ENCODE measurements at regions not wholly inside any gene's neighbourhood (a gene's known extent, or its start where the extent isn't known, plus 50 kb on each side); places are given as distances from the start of the nearest gene placed in this dataset.

GRCh38 chr5:158099571-158100105 is 240.7 kb upstream of the CLINT1 start:
- H3K79me2 ChIP-seq (ENCODE audit: insufficient read depth, low read depth, low read length): no peaks in the 10 kb centered on the region
- intact Hi-C loops (cut with micrococcal nuclease; ENCODE audit: unreplicated experiment): no loop called here
- no peak overlapping the region for H3K4me3 ChIP-seq (ENCODE audit: low read depth, low read length, poor library complexity, severe bottlenecking)
- H2AFZ ChIP-seq (ENCODE audit: low read length): no peak overlapping the region
- no peaks in the 10 kb centered on the region for H4K20me1 ChIP-seq (ENCODE audit: insufficient read depth, low read length)
- no peaks in the 10 kb centered on the region for H3K4me1 ChIP-seq (ENCODE audit: insufficient read depth, low read length, poor library complexity, severe bottlenecking)
- no TSS peak for BruUV-seq (replicated peaks)
- no peaks in the 10 kb centered on the region; the same call in 1 of the 2 replicates for H3K9me3 ChIP-seq (ENCODE audit: low read length)
- ChIA-PET CTCF (ENCODE audit: unreplicated experiment) (no interaction called here), POLR2A (interaction anchor here (0.6 kb wide), 1 partner anchor 1612 kb away, joined by 5 read pairs; no protein-coding TSS in a partner anchor)
- DNase-seq (ENCODE audit: low spot score): no peak
- no peak overlapping the region for H3K27ac ChIP-seq (ENCODE audit: low read depth, low read length, poor library complexity, severe bottlenecking)
- H3K4me2 ChIP-seq (ENCODE audit: low read length): no peak overlapping the region
- H3K36me3 ChIP-seq (ENCODE audit: insufficient read depth, low read length): no peaks in the 10 kb centered on the region
- no peak for TF ChIP-seq EZH2phosphoT487 (IDR thresholded peaks at IDR 0.05; ENCODE audit: borderline replicate concordance, low read depth, low read length)
- TF ChIP-seq CTCF (conservative IDR thresholded peaks at IDR 0.05; ENCODE audit: low read length): no peak
- H3K9me2 ChIP-seq (ENCODE audit: insufficient read depth, low read length): no peaks in the 10 kb centered on the region

GRCh38 chr5:158096835-158097234 is 237.9 kb upstream of the CLINT1 start:
- Histone ChIP-seq H4K20me1 (ENCODE audit: insufficient read depth, low read length) (no peaks in the 10 kb centered on the region), H3K4me3 (ENCODE audit: low read depth, low read length, poor library complexity, severe bottlenecking) (no peak overlapping the region), H3K9me3 (ENCODE audit: low read length) (no peaks in the 10 kb centered on the region; the same call in 1 of the 2 replicates), H3K36me3 (ENCODE audit: insufficient read depth, low read length) (no peaks in the 10 kb centered on the region), H2AFZ (ENCODE audit: low read length) (no peak overlapping the region), H3K79me2 (ENCODE audit: insufficient read depth, low read depth, low read length) (no peaks in the 10 kb centered on the region), H3K4me2 (ENCODE audit: low read length) (no peak overlapping the region), H3K9me2 (ENCODE audit: insufficient read depth, low read length) (no peaks in the 10 kb centered on the region), H3K27ac (ENCODE audit: low read depth, low read length, poor library complexity, severe bottlenecking) (no peak overlapping the region), H3K4me1 (ENCODE audit: insufficient read depth, low read length, poor library complexity, severe bottlenecking) (no peaks in the 10 kb centered on the region)
- no peak for DNase-seq (ENCODE audit: low spot score)
- no TSS peak for BruUV-seq (replicated peaks)
- POLR2A ChIA-PET: interaction anchor here (0.8 to 1.7 kb wide), 3 partner anchors 11 to 1822 kb away, joined by 3 to 6 read pairs (median 4); no protein-coding TSS in a partner anchor
- CTCF ChIA-PET (ENCODE audit: unreplicated experiment): no interaction called here
- intact Hi-C loops (cut with micrococcal nuclease; ENCODE audit: unreplicated experiment): no loop called here
- no peak for TF ChIP-seq EZH2phosphoT487 (IDR thresholded peaks at IDR 0.05; ENCODE audit: borderline replicate concordance, low read depth, low read length)
- no peak for TF ChIP-seq CTCF (conservative IDR thresholded peaks at IDR 0.05; ENCODE audit: low read length)

- Histone ChIP-seq H3K9me2 (ENCODE audit: insufficient read depth, low read length) (no peaks in the 10 kb centered on the region), H3K4me3 (ENCODE audit: low read depth, low read length, poor library complexity, severe bottlenecking) (no peak overlapping the region), H4K20me1 (ENCODE audit: insufficient read depth, low read length) (no peaks in the 10 kb centered on the region), H3K27ac (ENCODE audit: low read depth, low read length, poor library complexity, severe bottlenecking) (no peak overlapping the region), H3K9me3 (ENCODE audit: low read length) (no peaks in the 10 kb centered on the region), H3K4me1 (ENCODE audit: insufficient read depth, low read length, poor library complexity, severe bottlenecking) (no peaks in the 10 kb centered on the region), H3K79me2 (ENCODE audit: insufficient read depth, low read depth, low read length) (no peaks in the 10 kb centered on the region), H3K4me2 (ENCODE audit: low read length) (no peak overlapping the region), H3K36me3 (ENCODE audit: insufficient read depth, low read length) (no peaks in the 10 kb centered on the region), H2AFZ (ENCODE audit: low read length) (no peak overlapping the region)
- BruUV-seq (replicated peaks): no TSS peak
- TF ChIP-seq CTCF (conservative IDR thresholded peaks at IDR 0.05; ENCODE audit: low read length) (no peak), EZH2phosphoT487 (IDR thresholded peaks at IDR 0.05; ENCODE audit: borderline replicate concordance, low read depth, low read length) (no peak)
- DNase-seq (ENCODE audit: low spot score): no peak
- ChIA-PET POLR2A (interaction anchor here (0.6 to 1.9 kb wide), 3 partner anchors 10 to 617 kb away, joined by 5 to 6 read pairs (median 6); no protein-coding TSS in a partner anchor), CTCF (ENCODE audit: unreplicated experiment) (interaction anchor here (1.1 kb wide), 1 partner anchor 12 kb away, joined by 4 read pairs; no protein-coding TSS in a partner anchor)
- intact Hi-C loops (cut with micrococcal nuclease; ENCODE audit: unreplicated experiment): no loop called here
Measured at GRCh38 chr5:158086856-158087255, 227.9 kb upstream of the CLINT1 start.
